NCI-H2081 (cell line): ENCODE measurements at regions not wholly inside any gene's neighbourhood (a gene's known extent, or its start where the extent isn't known, plus 50 kb on each side); places are given as distances from the start of the nearest gene placed in this dataset.
"Not testable (repeated sequence)": the region's sequence is repeated elsewhere in the genome, so short reads cannot be mapped to it uniquely, and the experiment has no call there.

ENCODE experiments used
- DNase-seq, 2 experiments: peaks; one replicate each; lab custom pipeline; 2025; lab: John Stamatoyannopoulos, UW

DNA sequence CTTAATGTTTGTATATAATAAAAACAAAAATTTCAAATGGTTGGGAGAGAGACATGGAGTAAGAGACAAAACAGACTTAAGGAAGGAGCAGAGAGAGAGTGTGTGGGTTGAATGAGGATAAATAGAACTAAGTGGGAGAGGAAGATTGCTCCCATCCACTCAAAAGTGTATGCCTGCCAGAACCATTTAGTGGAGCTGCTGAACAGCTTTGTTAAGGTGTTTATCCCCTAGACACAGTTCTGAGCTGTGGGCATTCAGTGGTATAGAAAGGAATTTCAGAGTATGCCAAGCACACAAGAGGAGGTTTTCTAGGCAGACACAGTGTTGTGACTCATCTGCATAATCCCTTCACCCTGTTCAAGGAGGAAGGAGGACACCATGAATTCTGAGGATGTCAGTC is 508.6 kb upstream of the EPHA5 start:
- no peak for DNase-seq

DNA sequence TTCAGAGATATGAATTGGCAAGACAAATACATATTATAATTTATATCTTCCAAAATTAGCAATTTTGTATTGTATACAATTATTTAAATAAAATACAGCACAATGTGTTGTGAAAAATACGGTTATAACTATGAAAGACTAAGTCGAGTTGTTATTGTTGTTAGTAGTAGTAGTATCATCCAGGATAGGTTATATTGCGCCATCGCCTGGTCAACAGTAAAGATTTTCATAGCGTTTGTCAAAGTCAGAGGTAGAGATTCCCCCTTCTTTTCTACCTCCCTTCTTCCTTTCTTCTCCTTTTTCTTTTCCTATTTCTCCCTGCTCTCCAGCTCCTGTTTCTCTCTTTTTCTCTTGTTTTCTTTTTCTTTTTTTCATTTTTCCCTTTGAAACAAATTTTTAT is 499.1 kb upstream of the EPHA5 start:
- DNase-seq = peak in 1 of 2 experiments; percentile 2

- DNase-seq = no peak
Measured at GRCh38 chr4:66164869-66165268, 494.6 kb upstream of the EPHA5 start.

DNA sequence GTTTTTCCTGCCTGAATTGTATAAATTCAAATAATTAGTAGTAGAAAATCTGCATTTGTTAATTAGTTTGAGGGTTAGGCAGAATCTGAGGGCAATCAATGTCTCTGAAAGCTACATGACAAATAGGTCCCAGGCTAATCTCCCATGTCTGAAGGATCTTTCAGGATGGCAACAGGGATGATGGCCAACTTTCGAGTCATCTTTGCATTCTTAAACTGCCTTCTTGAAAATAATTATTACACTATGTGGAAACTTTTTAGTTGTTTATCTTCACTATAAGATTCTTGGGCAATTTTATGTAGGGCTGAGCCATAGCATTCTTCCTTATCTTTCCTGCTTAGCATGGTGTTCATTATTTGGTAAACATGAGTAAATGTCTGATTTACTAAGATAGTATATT is 490.3 kb upstream of the EPHA5 start:
- no peak for DNase-seq

GRCh38 chr4:66157594-66157993 is 487.3 kb upstream of the EPHA5 start:
- DNase-seq = no peak

GRCh38 chr4:66130042-66130441 is 459.8 kb upstream of the EPHA5 start:
- DNase-seq = no peak

DNA sequence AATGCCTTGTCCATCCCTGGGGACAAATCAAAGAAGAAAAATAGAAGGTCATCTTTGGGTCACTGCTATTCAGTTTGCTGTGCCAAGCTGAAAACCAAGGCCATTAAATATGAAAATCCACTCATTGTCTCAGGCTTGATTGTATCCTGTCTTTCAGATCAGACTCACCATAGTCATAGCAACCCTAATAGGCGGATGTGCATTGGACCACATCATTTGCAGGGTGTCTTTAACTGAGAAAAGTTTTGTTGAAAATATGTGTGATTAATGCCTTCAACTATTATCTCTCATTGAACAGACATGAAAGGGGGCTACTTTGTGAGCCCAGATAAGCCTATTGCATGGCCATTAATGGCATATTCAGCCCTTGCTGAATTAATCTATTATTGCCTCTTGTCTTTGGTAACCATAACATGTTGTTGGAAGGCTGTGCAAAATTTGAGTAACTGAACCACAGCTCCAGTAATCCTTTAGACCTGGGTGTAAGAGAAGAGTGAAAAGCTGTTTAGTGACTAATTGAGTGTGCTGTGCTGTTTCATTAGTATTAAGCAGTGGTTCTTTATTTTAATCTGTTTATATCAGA is 453.6 kb upstream of the EPHA5 start:
- no peak for DNase-seq

DNA sequence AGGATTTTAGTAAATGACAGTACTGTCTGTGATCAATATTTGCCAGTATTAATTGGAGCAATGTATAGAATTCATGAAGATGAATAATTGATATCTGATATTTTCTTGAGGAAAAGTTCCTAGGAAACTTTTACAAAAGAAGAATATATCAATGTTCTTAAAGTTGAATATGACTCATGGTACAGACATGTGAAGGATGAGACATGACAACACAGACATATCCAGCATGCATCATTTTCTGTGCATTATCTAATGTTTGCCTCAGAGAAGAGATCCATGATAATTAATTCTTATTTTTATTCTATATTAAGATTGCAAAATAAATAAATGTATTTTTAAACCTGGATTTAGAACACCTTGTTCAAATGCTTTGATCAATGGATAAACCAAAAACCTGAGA is 452.9 kb upstream of the EPHA5 start:
- DNase-seq = no peak

DNA sequence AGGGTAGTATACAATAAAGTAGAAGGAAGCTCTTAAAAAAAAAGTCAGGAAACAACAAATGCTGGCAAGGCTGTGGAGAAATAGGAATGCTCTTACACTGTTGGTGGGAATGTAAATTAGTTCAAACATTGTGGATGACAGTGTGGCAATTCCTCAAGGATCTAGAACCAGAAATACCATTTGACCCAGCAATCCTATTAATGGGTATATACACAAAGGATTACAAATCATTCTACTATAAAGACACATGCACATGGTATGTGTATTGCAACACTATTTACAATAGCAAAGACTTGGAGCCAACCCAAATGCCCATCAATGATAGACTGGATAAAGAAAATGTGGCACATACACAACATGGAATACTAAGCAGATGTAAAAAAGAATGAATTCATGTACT is 444.9 kb upstream of the EPHA5 start:
- DNase-seq = not testable (repeated sequence)

DNA sequence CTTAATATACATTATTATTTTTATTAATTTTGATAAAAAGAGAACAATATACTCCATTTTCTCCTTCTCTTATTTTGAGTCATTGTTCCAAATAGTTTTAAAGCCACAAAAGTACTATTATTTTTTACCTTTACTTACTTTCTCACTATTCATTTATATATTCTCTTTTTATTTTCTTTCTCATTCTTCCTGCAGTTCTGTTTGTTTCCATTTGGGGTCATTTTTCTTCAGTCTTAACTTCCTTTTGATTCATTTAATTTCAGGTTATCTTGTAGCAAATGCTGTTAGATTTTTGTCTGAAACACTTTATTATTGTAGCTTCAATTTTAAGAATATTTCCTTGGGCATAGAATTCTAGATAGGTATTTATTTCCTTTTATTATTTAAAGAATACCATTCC is 438.6 kb upstream of the EPHA5 start:
- DNase-seq = no peak

GRCh38 chr4:66097218-66097617 is 426.9 kb upstream of the EPHA5 start:
- DNase-seq = peak; percentile 80 to 94

GRCh38 chr4:66095065-66095464 is 424.8 kb upstream of the EPHA5 start:
- DNase-seq = no peak

- no peak for DNase-seq
Measured at GRCh38 chr4:66094070-66094469, 423.8 kb upstream of the EPHA5 start.

DNA sequence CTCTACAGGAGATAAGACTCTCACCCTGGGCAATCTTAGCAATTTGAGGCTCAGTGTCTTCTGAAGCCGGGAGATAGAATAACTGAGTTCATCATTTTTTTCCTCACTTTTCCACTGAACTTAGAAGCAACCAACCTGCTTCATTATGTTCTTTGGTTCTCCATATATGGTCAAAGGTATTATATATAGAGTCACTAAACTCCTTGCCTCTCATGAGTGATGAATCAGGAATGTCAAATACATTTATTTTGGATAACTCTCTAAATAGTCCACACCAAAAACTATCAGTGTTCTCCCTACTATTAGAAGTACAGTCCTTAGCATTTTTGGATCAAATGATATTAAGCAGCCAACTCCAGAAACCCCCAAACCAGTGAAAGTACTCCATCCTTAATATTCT is 421.5 kb upstream of the EPHA5 start:
- no peak for DNase-seq

- peak; percentile 8 to 69 for DNase-seq
Measured at GRCh38 chr4:66073961-66074360, 403.7 kb upstream of the EPHA5 start.

DNA sequence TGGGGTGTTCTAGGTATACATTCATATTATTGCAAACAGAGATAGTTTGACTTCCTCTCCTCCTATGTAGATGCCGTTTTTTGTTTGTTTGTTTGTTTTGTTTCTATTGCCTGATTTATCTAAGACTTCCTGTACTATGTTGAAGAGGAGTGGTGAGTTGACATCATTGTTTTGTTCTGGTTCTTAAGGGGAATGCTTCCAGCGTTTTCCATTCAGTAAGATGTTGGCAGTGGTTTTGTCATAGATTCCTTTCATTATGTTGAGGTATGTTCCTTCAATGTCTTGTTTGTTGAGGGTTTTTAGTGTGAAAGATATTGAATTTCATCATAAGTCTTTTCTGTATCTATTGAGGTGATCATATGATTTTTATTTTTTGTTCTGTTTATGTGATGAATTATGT is 401.6 kb upstream of the EPHA5 start:
- no peak for DNase-seq

DNA sequence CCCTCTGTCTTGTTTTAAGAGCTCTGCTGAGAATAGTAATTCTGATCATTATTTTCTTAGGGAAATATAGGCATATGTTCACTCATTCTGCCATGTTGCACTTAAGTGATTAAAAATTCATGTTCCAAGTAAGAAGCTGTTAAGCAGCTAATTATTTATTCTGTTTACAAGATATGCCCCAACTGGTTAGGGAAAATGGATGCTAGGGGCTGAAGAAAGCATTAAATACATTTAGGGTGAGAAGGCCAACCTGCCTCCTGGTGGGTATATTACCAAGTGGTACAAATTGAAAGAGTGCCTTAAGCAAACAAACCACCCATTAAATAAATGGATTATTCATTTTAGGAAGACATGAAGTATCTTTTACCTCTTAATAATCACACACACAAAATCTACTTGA is 392.6 kb upstream of the EPHA5 start:
- peak in 1 of 2 experiments; percentile 48 for DNase-seq

GRCh38 chr4:66062044-66062443 is 391.8 kb upstream of the EPHA5 start:
- DNase-seq = no peak

DNA sequence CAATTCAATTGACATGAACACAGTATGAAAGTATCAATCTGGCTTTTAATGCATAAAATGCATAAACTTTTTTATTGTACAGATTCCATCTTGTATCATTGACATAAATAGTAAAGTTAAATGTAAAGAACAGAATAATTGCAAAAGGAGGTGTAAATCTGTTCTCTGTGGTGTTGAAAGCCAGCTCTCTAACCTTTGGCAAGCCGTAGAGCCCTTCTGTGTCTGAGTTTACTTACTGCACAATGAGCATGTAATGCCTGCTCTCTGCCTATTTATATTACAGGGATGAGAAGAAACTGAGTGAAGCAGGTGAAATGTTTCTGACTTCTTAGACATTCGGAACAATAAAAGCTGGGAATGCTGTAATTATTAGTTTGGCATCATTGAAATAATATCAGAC is 389.3 kb upstream of the EPHA5 start:
- peak in 1 of 2 experiments; percentile 22 for DNase-seq

DNA sequence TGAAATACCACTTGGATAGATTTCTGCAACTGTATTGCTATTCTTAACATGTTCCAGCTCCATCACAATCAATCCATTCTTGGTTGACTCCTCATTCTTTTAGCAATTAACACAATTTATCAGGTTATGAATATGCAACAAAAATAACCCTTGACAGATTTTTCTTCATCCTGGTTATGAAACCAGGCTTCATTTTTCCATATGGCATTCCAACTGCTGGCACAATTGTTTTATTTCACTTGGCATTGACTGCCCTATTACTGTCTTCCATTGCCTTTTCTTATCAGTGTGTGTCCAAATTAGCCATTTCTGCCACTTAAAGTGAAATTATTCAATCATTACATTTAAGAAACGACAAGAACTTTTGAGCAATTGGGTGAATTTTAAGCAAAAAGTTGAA is 388.8 kb upstream of the EPHA5 start:
- DNase-seq = no peak

DNA sequence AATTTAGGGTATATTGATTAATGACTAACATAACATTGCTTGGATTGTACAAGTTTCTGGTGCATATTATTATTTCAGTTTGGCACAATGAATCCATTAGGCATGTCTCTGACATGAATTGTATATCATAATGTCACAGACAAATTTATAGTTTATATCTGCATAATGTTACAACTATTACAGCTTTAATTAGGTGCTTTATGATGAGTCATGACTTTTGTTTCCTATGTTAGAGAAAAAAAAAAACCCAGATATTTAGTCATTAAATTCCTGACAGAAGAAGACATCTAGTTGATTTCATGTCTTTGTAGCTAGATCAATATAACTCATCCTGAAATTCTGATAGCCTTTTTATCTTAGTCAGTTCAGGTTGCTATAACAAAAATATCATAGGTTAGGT is 385.7 kb upstream of the EPHA5 start:
- no peak for DNase-seq

GRCh38 chr4:66052426-66052825 is 382.1 kb upstream of the EPHA5 start:
- DNase-seq = no peak

DNA sequence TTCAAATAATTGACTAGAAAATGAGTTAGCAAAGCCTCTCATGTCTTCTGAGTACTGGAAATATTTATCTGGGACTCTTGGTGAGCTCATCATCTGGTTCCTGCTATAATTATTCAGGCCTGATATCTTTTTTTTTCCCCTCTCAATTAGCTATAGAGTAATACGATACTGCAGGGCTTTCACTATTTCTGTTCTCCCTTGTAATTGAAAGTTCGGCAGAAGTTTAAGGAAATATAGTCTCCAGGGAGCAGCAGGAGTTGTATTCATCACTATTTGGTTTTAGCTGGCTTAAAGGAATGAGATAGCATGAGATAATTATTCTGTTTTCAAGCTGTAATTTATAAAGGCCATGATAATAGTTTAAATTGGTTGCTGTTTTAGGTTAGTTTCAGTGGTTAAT is 378.6 kb upstream of the EPHA5 start:
- DNase-seq = peak in 1 of 2 experiments; percentile 4

DNA sequence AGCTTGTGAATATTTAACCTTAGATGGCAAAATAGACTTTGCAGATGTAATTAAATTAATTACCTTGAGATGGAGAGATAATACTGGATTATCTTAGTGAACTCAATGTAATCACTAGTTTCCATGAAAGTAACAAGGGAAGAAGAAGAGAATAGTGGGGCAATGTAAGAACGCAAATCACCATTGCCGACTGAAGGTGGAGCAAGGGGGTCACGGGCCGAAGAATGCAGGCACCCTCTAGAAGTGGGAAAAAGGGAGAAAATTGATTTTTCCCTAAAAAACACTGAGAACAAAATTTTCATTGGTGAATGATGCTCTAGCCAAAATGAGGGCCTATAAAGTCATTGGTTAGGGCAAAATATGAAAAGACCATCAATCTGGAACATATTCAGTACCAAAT is 375.6 kb upstream of the EPHA5 start:
- no peak for DNase-seq

- DNase-seq = no peak
Measured at GRCh38 chr4:66035701-66036100, 365.4 kb upstream of the EPHA5 start.
